ENCODE measurements at regions not wholly inside any gene's neighbourhood (a gene's known extent, or its start where the extent isn't known, plus 50 kb on each side); places are given as distances from the start of the nearest gene placed in this dataset.

DNA sequence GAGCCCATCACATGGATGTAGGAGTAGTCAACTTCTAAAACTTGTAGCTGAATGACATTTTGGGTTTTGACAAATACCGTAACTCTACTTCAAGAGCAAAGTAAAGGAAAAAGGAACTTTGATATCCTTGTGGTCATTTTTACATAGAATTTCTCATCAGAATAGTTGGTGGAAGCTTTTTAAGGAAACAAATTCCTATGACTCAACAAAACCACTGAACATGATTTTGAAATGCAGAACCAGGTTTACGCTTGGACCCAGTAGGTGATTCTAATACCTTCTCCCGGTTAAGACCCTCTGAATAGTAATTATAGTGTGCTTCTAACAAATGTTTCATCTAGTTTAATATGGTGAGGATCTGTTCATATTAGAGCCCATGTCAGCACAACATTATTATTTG, 307.8 kb downstream of the GPR37 start:
- Histone ChIP-seq H3K4me1 (ENCODE audit: insufficient read depth, low read length) (no peaks in the 10 kb centered on the region), H3K4me3 (ENCODE audit: low read length) (no peak overlapping the region), H3K9me3 (ENCODE audit: insufficient read depth, low read depth, low read length) (no peaks in the 10 kb centered on the region), H3K27me3 (ENCODE audit: insufficient read depth, low read length) (no peaks in the 10 kb centered on the region), H3K9ac (ENCODE audit: low read depth, low read length) (no peak overlapping the region), H3K36me3 (ENCODE audit: insufficient read depth, low read length) (no peaks in the 10 kb centered on the region), H3K27ac (ENCODE audit: low read depth, low read length) (no peak overlapping the region)
- WGBS = 94% methylated on average over 3 of the region's 3 CpGs

DNA sequence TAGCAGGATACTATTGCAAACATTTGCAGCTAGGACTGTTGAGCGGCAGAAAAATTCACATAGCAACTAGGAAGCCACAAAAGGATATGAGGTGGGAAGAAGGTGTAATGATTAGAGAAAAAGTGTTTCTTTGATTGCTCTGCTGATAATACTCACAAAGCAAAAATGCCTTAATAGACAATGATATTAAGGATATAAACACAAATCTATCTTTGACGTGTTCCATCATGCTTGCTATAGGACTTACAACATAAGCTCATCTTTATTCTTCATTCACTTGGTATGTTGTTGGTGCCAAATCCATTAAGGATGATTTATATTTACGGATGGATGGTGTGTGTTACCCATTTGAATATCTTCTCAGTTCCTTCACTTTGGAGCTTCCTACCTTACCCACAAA, 309.3 kb downstream of the GPR37 start:
- Histone ChIP-seq H3K4me1 (ENCODE audit: insufficient read depth, low read length) (no peaks in the 10 kb centered on the region), H3K36me3 (ENCODE audit: insufficient read depth, low read length) (no peaks in the 10 kb centered on the region), H3K9ac (ENCODE audit: low read depth, low read length) (no peak overlapping the region), H3K9me3 (ENCODE audit: insufficient read depth, low read depth, low read length) (no peaks in the 10 kb centered on the region), H3K27me3 (ENCODE audit: insufficient read depth, low read length) (no peaks in the 10 kb centered on the region), H3K4me3 (ENCODE audit: low read length) (no peak overlapping the region), H3K27ac (ENCODE audit: low read depth, low read length) (no peak overlapping the region)
- 100% methylated on average over 2 of the region's 3 CpGs for WGBS

DNA sequence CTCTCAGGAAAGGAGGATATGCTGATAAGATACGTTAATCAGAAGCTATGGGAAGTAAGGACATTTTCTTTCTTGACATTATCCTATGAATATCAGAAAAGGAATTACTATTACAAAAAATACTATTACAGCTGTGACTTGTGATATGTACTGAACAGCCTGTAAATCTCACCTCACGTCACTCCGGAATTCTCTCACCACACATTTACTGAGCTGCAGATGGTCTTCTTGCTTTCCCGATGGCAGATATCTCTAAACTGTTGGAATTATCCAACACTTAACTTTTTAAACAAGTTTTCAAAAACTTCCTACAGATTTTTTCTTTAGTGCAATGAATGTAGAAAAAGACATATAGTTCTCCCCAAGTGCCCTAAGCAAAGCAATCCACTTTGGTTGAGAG, 313.4 kb downstream of the GPR37 start:
- Histone ChIP-seq H3K4me1 (ENCODE audit: insufficient read depth, low read length) (no peaks in the 10 kb centered on the region), H3K36me3 (ENCODE audit: insufficient read depth, low read length) (no peaks in the 10 kb centered on the region), H3K4me3 (ENCODE audit: low read length) (no peak overlapping the region), H3K9me3 (ENCODE audit: insufficient read depth, low read depth, low read length) (no peaks in the 10 kb centered on the region), H3K9ac (ENCODE audit: low read depth, low read length) (no peak overlapping the region), H3K27ac (ENCODE audit: low read depth, low read length) (no peak overlapping the region), H3K27me3 (ENCODE audit: insufficient read depth, low read length) (no peaks in the 10 kb centered on the region)
- 94% methylated on average over 3 of the region's 4 CpGs for WGBS

DNA sequence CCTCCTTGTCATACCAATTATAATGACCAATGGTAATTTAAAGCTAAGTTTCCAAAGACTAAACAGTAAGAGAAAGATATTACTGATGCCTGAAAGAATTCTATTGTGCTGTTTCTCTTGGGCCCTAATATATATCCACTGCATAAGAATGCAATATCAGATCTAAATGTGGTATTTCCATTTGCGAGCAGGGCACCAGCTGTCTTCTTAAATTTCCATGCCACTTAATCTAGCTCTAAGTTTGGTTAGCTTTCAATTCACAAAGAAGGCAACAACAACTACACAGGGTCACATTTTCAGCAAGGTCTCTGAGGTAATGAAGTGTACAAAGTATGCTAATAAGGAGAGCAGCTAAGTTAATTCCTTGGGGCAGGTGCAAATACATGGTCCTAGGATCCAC, 315.7 kb downstream of the GPR37 start:
- no peak overlapping the region for H3K27ac ChIP-seq (ENCODE audit: low read depth, low read length)
- H3K4me3 ChIP-seq (ENCODE audit: low read length) = no peak overlapping the region
- WGBS = 95% methylated on average over 1 of the region's 1 CpG

DNA sequence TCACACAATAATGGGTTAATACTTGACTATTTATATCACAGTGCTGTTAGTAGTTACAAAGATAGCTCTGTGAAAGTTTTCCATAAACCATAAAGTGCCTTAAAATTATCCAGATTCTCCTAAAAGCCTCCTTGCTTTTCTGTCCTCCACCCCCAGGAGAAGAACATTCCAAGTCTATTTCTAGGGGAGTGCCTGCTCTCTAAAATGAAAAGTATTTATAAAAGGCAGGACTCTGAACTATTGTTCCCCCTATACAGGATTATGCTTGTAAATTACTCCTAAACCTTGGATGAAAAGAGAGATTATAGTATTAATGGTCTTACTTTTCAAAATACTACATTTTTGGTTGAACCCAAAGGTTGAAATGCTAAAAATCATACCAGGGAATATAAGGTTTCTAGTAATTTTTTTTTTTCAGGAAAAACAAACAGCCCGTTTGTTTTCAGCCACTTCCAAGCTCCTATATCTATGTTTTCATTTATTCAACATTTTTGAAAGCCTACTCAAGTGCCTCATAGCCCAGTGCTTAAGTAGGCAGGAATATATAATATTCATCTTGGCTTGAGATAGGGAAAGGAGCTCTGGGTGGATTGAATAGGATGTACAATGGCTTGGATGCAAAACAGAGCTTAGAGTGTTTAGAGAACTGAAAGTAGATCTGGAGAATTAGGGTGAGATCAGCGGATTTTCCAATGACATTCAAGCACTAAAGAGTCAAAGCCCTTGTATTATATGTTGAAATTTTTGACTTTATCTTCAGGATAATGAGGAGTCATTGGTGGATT, 320.7 kb downstream of the GPR37 start:
- H3K9me3 ChIP-seq (ENCODE audit: insufficient read depth, low read depth, low read length) = no peaks in the 10 kb centered on the region
- H3K27ac ChIP-seq (ENCODE audit: low read depth, low read length) = no peak overlapping the region
- no peaks in the 10 kb centered on the region for H3K4me1 ChIP-seq (ENCODE audit: insufficient read depth, low read length)
- 92% methylated on average over 1 of the region's 2 CpGs for WGBS
- no peak overlapping the region for H3K4me3 ChIP-seq (ENCODE audit: low read length)
- H3K9ac ChIP-seq (ENCODE audit: low read depth, low read length) = no peak overlapping the region
- H3K27me3 ChIP-seq (ENCODE audit: insufficient read depth, low read length) = no peaks in the 10 kb centered on the region
- H3K36me3 ChIP-seq (ENCODE audit: insufficient read depth, low read length) = no peaks in the 10 kb centered on the region

More for the DNA sequence above, 315.7 kb downstream of the GPR37 start:
- Histone ChIP-seq H3K9me3 (ENCODE audit: insufficient read depth, low read depth, low read length) (no peaks in the 10 kb centered on the region), H3K36me3 (ENCODE audit: insufficient read depth, low read length) (no peaks in the 10 kb centered on the region), H3K4me1 (ENCODE audit: insufficient read depth, low read length) (no peaks in the 10 kb centered on the region), H3K27me3 (ENCODE audit: insufficient read depth, low read length) (no peaks in the 10 kb centered on the region), H3K9ac (ENCODE audit: low read depth, low read length) (no peak overlapping the region)

DNA sequence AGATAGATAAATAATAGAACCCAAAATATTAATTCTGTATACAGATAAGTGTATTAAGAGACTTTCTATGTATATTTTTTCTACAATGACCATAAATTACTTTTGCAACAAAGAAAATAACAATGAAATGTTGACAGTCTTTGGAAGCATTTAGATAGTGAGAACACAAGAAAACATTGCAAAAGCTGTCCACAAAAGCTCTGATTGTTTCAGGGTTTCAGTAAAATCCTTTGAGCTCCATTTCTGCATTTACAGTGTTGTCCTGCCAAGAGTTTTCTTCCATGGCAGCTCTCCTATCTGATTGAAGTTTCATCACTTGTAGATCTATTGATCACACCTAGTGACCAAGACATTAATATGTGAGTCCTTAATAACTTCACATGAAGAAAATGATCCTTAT, 321.8 kb downstream of the GPR37 start:
- Histone ChIP-seq H3K36me3 (ENCODE audit: insufficient read depth, low read length) (no peaks in the 10 kb centered on the region), H3K9me3 (ENCODE audit: insufficient read depth, low read depth, low read length) (no peaks in the 10 kb centered on the region), H3K4me1 (ENCODE audit: insufficient read depth, low read length) (no peaks in the 10 kb centered on the region), H3K27me3 (ENCODE audit: insufficient read depth, low read length) (no peaks in the 10 kb centered on the region), H3K27ac (ENCODE audit: low read depth, low read length) (no peak overlapping the region), H3K4me3 (ENCODE audit: low read length) (no peak overlapping the region), H3K9ac (ENCODE audit: low read depth, low read length) (no peak overlapping the region)

DNA sequence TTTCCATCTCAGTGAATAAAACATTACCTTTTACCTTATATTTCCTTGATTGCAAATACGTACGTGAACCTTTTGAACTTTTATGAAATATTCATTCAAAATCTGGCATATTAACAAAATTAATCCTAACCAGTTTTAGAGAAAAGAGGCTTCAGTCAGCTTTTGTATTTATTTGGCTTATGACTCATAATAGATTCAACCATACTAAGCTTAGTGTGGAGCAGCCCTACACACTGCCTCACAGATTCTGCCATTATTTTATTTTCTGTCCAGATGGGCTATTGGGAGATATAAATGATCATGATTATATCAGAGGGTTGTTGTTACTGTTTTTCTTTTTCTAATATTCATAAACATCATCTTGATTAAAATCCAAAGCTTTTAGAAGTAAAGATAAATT, 325.5 kb downstream of the GPR37 start:
- Histone ChIP-seq H3K27me3 (ENCODE audit: insufficient read depth, low read length) (no peaks in the 10 kb centered on the region), H3K4me3 (ENCODE audit: low read length) (no peak overlapping the region), H3K4me1 (ENCODE audit: insufficient read depth, low read length) (no peaks in the 10 kb centered on the region), H3K27ac (ENCODE audit: low read depth, low read length) (no peak overlapping the region), H3K9me3 (ENCODE audit: insufficient read depth, low read depth, low read length) (no peaks in the 10 kb centered on the region), H3K9ac (ENCODE audit: low read depth, low read length) (no peak overlapping the region), H3K36me3 (ENCODE audit: insufficient read depth, low read length) (no peaks in the 10 kb centered on the region)
- WGBS = 98% methylated on average over 2 of the region's 2 CpGs

DNA sequence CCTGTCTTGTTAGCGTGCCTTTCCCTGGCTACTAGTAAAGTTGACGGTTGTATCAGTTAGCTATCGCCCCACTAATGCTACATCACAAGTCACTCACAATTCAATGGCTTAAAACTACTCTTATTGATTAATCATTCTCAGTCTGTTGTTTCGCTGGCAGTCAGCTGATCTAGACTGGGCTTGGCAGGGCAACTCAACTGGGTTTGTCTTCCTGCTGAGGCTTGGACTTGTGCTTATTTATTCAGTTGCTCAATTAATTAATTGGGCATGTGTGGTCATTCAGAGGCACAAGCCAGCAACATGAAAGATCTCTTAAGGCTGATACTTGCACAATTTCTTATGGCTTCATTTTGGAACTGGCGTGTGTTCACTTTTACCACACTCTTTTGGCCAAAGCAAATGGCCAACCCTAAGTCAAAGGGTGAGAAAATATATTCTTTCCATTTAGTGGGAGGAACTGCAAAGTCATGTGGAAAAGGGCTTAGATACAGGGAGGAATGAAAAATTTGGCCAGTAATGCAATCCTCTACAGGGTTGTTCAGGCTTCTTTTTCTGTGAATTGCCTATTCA, 333.5 kb downstream of the GPR37 start:
- no peak overlapping the region for H3K9ac ChIP-seq (ENCODE audit: low read depth, low read length)
- H3K36me3 ChIP-seq (ENCODE audit: insufficient read depth, low read length) = no peaks in the 10 kb centered on the region
- no peaks in the 10 kb centered on the region for H3K27me3 ChIP-seq (ENCODE audit: insufficient read depth, low read length)
- no peaks in the 10 kb centered on the region for H3K4me1 ChIP-seq (ENCODE audit: insufficient read depth, low read length)
- no peaks in the 10 kb centered on the region for H3K9me3 ChIP-seq (ENCODE audit: insufficient read depth, low read depth, low read length)
- WGBS = 96% methylated on average over 5 of the region's 5 CpGs
- no peak overlapping the region for H3K4me3 ChIP-seq (ENCODE audit: low read length)
- H3K27ac ChIP-seq (ENCODE audit: low read depth, low read length) = no peak overlapping the region

DNA sequence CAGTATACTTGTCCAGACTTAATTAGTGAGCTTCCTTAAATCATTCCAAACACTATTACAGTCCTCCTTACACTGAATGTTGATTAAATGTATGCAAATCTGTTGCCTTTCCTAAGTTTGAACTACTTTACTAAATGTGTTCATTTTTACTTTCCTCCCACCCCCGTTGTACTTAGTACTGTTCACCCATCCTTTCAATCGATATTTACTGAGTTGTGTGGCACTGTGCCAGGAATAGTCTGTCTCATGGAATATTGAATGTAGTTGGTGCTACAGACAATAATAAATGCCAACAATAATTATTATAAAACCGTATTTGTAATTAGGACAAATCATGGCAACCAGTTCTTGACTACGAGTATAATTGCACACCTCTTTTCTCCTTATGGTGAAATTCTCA, 335.7 kb downstream of the GPR37 start:
- Histone ChIP-seq H3K36me3 (ENCODE audit: insufficient read depth, low read length) (no peaks in the 10 kb centered on the region), H3K4me3 (ENCODE audit: low read length) (no peak overlapping the region), H3K27ac (ENCODE audit: low read depth, low read length) (no peak overlapping the region), H3K9me3 (ENCODE audit: insufficient read depth, low read depth, low read length) (no peaks in the 10 kb centered on the region), H3K4me1 (ENCODE audit: insufficient read depth, low read length) (no peaks in the 10 kb centered on the region), H3K9ac (ENCODE audit: low read depth, low read length) (no peak overlapping the region), H3K27me3 (ENCODE audit: insufficient read depth, low read length) (no peaks in the 10 kb centered on the region)
- 100% methylated on average over 2 of the region's 4 CpGs for WGBS

DNA sequence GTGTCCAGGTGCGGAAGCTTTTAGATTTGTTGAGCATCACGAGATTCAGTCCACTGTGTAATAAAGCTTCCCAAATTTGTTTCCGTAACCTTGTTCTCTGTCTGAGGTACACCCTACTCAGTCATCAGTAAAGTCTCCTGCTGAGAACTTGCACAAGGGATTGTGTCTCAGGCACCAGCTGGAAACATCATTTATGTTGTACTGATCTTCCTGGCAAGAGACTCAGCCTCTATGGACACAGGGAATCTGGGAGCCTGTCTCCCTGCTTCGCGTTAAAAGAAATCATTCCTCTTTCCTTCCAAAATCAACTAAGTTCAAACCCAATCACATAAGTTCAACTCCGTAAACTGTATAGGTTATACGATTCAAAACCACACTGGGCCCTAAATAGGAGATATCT, 336.8 kb downstream of the GPR37 start:
- H3K27me3 ChIP-seq (ENCODE audit: insufficient read depth, low read length) = no peaks in the 10 kb centered on the region
- no peak overlapping the region for H3K4me3 ChIP-seq (ENCODE audit: low read length)
- WGBS = 97% methylated on average over 7 of the region's 7 CpGs
- H3K9ac ChIP-seq (ENCODE audit: low read depth, low read length) = no peak overlapping the region
- H3K4me1 ChIP-seq (ENCODE audit: insufficient read depth, low read length) = no peaks in the 10 kb centered on the region
- no peaks in the 10 kb centered on the region for H3K9me3 ChIP-seq (ENCODE audit: insufficient read depth, low read depth, low read length)
- H3K27ac ChIP-seq (ENCODE audit: low read depth, low read length) = no peak overlapping the region
- no peaks in the 10 kb centered on the region for H3K36me3 ChIP-seq (ENCODE audit: insufficient read depth, low read length)

DNA sequence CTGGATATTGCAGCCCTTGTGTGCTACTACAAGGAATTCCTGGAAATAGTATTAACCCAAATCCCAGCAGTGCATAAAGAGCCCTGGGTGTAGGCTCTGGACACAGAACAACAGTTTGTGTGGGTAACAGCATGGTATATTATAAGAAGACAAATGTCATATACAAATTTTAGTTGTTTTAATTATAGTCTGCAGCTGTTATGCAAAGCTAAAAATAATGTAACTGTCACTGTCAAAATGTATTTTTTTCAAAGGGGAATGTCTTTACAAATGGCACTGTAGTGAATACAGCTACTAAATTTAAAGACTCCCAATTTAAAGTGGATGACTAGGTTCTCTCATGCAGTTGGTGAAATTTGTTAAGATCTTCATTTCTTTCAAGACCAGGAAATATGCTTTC, 339.0 kb downstream of the GPR37 start:
- Histone ChIP-seq H3K9me3 (ENCODE audit: insufficient read depth, low read depth, low read length) (no peaks in the 10 kb centered on the region), H3K9ac (ENCODE audit: low read depth, low read length) (no peak overlapping the region), H3K27ac (ENCODE audit: low read depth, low read length) (no peak overlapping the region), H3K36me3 (ENCODE audit: insufficient read depth, low read length) (no peaks in the 10 kb centered on the region), H3K4me3 (ENCODE audit: low read length) (no peak overlapping the region), H3K27me3 (ENCODE audit: insufficient read depth, low read length) (no peaks in the 10 kb centered on the region), H3K4me1 (ENCODE audit: insufficient read depth, low read length) (no peaks in the 10 kb centered on the region)

DNA sequence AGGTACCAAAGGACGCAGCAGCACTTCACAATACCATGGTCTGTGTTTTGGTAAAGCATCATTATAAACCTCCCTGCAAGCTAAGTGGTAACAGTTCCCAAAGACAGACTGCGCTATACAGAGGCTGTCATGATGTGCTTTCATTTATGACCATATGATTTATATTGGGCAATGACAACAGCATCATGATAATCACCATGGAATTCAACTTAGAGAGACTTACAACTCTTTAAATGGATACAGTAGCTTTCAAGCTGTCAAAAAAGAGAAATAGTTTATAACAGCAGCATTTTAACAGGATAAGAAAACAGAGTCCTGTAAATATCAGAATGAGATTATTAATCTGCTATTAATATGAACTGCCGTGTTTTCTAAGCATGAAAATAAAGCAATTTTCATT, 341.7 kb downstream of the GPR37 start:
- Histone ChIP-seq H3K9ac (ENCODE audit: low read depth, low read length) (no peak overlapping the region), H3K9me3 (ENCODE audit: insufficient read depth, low read depth, low read length) (no peaks in the 10 kb centered on the region), H3K4me1 (ENCODE audit: insufficient read depth, low read length) (no peaks in the 10 kb centered on the region), H3K36me3 (ENCODE audit: insufficient read depth, low read length) (no peaks in the 10 kb centered on the region), H3K4me3 (ENCODE audit: low read length) (no peak overlapping the region), H3K27ac (ENCODE audit: low read depth, low read length) (no peak overlapping the region), H3K27me3 (ENCODE audit: insufficient read depth, low read length) (no peaks in the 10 kb centered on the region)
- 98% methylated on average over 3 of the region's 3 CpGs for WGBS

Data from HUES64 (cell line).